ENCODE measurements at regions not wholly inside any gene's neighbourhood (a gene's known extent, or its start where the extent isn't known, plus 50 kb on each side); places are given as distances from the start of the nearest gene placed in this dataset.

- no peak overlapping the region for H3K4me3 ChIP-seq (ENCODE audit: control insufficient read depth, low read depth, low read length)
- no peak for TF ChIP-seq CTCF (conservative IDR thresholded peaks at IDR 0.05; ENCODE audit: control insufficient read depth, insufficient read depth, low read depth, low read length)
- no peak for DNase-seq (ENCODE audit: low read depth)
Observed at GRCh38 chr7:18395868-18396267, 99.7 kb upstream of the HDAC9 start.

- TF ChIP-seq CTCF (conservative IDR thresholded peaks at IDR 0.05; ENCODE audit: control insufficient read depth, insufficient read depth, low read depth, low read length): no peak
- no peak overlapping the region for H3K4me3 ChIP-seq (ENCODE audit: control insufficient read depth, low read depth, low read length)
- DNase-seq (ENCODE audit: low read depth): no peak
Observed at GRCh38 chr7:18396953-18397352, 98.6 kb upstream of the HDAC9 start.

- no peak for TF ChIP-seq CTCF (conservative IDR thresholded peaks at IDR 0.05; ENCODE audit: control insufficient read depth, insufficient read depth, low read depth, low read length)
- H3K4me3 ChIP-seq (ENCODE audit: control insufficient read depth, low read depth, low read length): no peak overlapping the region
- no peak for DNase-seq (ENCODE audit: low read depth)
Observed at GRCh38 chr7:18399436-18400235, 95.9 kb upstream of the HDAC9 start.

DNA sequence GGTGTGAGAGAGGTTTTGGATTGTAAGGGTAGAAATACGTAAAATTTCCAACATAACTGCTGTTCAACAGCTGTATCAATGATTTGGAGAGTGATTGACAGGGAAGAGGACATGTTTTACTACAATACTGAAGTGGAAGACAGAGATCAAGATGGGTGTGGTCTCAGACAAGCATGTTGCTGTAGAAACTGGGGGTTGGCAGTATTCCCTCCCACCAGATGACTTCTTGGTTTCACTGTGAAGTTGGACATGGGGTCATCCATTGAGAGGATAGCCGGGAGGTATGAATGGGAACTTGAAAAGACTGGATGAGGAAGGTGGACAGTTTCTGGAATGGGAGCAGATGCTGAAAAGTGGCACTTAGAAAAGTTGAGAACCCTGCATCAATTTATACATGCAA, 95.3 kb upstream of the HDAC9 start:
- H3K4me3 ChIP-seq (ENCODE audit: control insufficient read depth, low read depth, low read length): no peak overlapping the region
- no peak for DNase-seq (ENCODE audit: low read depth)
- TF ChIP-seq CTCF (conservative IDR thresholded peaks at IDR 0.05; ENCODE audit: control insufficient read depth, insufficient read depth, low read depth, low read length): no peak

DNA sequence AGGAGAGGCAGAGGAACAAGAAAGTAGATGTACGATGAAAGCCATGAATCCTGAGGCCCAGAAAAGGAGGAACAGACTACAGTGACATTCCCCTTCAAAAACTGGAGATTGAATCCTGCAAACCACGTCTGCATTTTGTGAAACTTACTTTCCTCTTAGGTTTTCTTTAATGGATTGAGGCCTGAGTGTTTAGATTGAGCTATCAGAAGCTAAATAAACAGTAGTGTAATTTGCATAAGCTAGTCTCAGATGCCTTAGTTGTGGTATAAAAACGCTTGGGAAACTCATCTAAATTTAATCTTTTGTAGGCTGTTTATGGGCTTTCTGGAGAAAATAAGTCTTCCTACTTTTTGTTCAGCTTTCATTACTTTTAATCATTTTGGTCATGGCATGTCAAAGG, 94.8 kb upstream of the HDAC9 start:
- no peak for TF ChIP-seq CTCF (conservative IDR thresholded peaks at IDR 0.05; ENCODE audit: control insufficient read depth, insufficient read depth, low read depth, low read length)
- no peak for DNase-seq (ENCODE audit: low read depth)
- H3K4me3 ChIP-seq (ENCODE audit: control insufficient read depth, low read depth, low read length): no peak overlapping the region

- no peak overlapping the region for H3K4me3 ChIP-seq (ENCODE audit: control insufficient read depth, low read depth, low read length)
- no peak for TF ChIP-seq CTCF (conservative IDR thresholded peaks at IDR 0.05; ENCODE audit: control insufficient read depth, insufficient read depth, low read depth, low read length)
- no peak for DNase-seq (ENCODE audit: low read depth)
Observed at GRCh38 chr7:18401757-18402156, 93.8 kb upstream of the HDAC9 start.

All from fibroblast of mammary gland (primary cell).